Upper lobe of left lung (tissue), 4 donors: ENCODE measurements at regions not wholly inside any gene's neighbourhood (a gene's known extent, or its start where the extent isn't known, plus 50 kb on each side); places are given as distances from the start of the nearest gene placed in this dataset.
"Not testable (repeated sequence)": the region's sequence is repeated elsewhere in the genome, so short reads cannot be mapped to it uniquely, and the experiment has no call there.

Experiments used
- EP300 ChIP-seq, 4 donors: sonication (generic); formaldehyde crosslinking; IDR thresholded peaks; one replicate each; pipeline ENCODE4 v1.5.1; 2017; ENCODE audit warnings: antibody characterized with exemption in 4 of 4, control low read depth in 2 of 4
- TF ChIP-seq, protein P1 (sequence below), 6 experiments: fragments of 450-650 bp in 4 of 6; fragments of 200-600 bp in 2 of 6; sonication (generic) in 2 of 6; IDR thresholded peaks; one replicate each; pipeline ENCODE4 v1.5.1; 2016 to 2019; ENCODE audit warnings: antibody characterized with exemption in 6 of 6

DNA sequence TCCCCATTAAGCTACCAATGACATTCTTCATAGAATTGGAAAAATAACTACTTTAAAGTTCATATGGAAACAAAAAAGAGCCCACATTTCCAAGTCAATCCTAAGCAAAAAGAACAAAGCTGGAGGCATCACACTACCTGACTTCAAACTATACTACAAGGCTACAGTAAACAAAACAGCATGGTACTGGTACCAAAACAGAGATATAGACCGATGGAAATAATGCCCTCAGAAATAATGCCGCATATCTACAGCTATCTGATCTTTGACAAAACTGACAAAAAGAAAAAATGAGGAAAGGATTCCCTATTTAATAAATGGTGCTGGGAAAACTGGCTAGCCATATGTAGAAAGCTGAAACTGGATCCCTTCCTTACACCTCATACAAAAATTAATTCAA, 1520.7 kb upstream of the TPTE start:
- TF ChIP-seq EP300 (IDR thresholded peaks at IDR 0.05) = not testable (repeated sequence)
- TF ChIP-seq, protein P1, sequence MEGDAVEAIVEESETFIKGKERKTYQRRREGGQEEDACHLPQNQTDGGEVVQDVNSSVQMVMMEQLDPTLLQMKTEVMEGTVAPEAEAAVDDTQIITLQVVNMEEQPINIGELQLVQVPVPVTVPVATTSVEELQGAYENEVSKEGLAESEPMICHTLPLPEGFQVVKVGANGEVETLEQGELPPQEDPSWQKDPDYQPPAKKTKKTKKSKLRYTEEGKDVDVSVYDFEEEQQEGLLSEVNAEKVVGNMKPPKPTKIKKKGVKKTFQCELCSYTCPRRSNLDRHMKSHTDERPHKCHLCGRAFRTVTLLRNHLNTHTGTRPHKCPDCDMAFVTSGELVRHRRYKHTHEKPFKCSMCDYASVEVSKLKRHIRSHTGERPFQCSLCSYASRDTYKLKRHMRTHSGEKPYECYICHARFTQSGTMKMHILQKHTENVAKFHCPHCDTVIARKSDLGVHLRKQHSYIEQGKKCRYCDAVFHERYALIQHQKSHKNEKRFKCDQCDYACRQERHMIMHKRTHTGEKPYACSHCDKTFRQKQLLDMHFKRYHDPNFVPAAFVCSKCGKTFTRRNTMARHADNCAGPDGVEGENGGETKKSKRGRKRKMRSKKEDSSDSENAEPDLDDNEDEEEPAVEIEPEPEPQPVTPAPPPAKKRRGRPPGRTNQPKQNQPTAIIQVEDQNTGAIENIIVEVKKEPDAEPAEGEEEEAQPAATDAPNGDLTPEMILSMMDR (IDR thresholded peaks at IDR 0.05) = not testable (repeated sequence)
